Trophoblast cell (in vitro differentiated cells and primary cell): ENCODE measurements at regions not wholly inside any gene's neighbourhood (a gene's known extent, or its start where the extent isn't known, plus 50 kb on each side); places are given as distances from the start of the nearest gene placed in this dataset.
"Not testable (repeated sequence)": the region's sequence is repeated elsewhere in the genome, so short reads cannot be mapped to it uniquely, and the experiment has no call there.

Experiments
- DNase-seq, 2 donors: peaks; one replicate each; pipeline ENCODE4 v3.0.0-alpha.2; 2016
- H2AFZ ChIP-seq: 2 replicates; pipeline ENCODE4 v1.6.1; 2013; ENCODE audit warnings: low read length, moderate library complexity, mild to moderate bottlenecking; ENCODE audit not compliant: insufficient read depth, poor library complexity
- H2AK5ac ChIP-seq: 2 replicates; pipeline ENCODE4 v1.6.1; 2013; ENCODE audit warnings: mild to moderate bottlenecking, low read length
- H2BK120ac ChIP-seq: 2 replicates; pipeline ENCODE4 v1.6.1; 2013; ENCODE audit warnings: low read length, mild to moderate bottlenecking, moderate library complexity; ENCODE audit not compliant: insufficient read depth, poor library complexity
- H2BK12ac ChIP-seq: 2 replicates; pipeline ENCODE4 v1.6.1; 2013; ENCODE audit warnings: mild to moderate bottlenecking, low read length, moderate library complexity
- H2BK5ac ChIP-seq: 2 replicates; pipeline ENCODE4 v1.6.1; 2013; ENCODE audit warnings: low read length, low read depth, moderate library complexity, mild to moderate bottlenecking; ENCODE audit not compliant: poor library complexity
- H3K14ac ChIP-seq: 2 replicates; pipeline ENCODE4 v1.6.1; 2013; ENCODE audit warnings: mild to moderate bottlenecking, low read length
- H3K18ac ChIP-seq: 2 replicates; pipeline ENCODE4 v1.6.1; 2013; ENCODE audit warnings: mild to moderate bottlenecking, low read length
- H3K23ac ChIP-seq: 2 replicates; pipeline ENCODE4 v1.6.1; 2013; ENCODE audit warnings: low read length
- H3K27ac ChIP-seq: 2 replicates; pipeline ENCODE4 v1.5.1; 2013; ENCODE audit warnings: low read depth, mild to moderate bottlenecking, inconsistent platforms, low read length, moderate library complexity
- H3K27me3 ChIP-seq: 2 replicates; pipeline ENCODE4 v1.6.1; 2013; ENCODE audit warnings: inconsistent platforms, mild to moderate bottlenecking, low read length, moderate library complexity; ENCODE audit not compliant: insufficient read depth
- H3K36me3 ChIP-seq, 2 experiments: 1 replicate in 1 of 2; 2 replicates in 1 of 2; pipeline ENCODE4 v1.6.1; 2013; ENCODE audit warnings: low read length in 2 of 2, mild to moderate bottlenecking in 2 of 2, moderate library complexity in 1 of 2; ENCODE audit not compliant: insufficient read depth in 2 of 2, control insufficient read depth in 1 of 2
- H3K4ac ChIP-seq: 2 replicates; pipeline ENCODE4 v1.6.1; 2013; ENCODE audit warnings: low read depth, mild to moderate bottlenecking, low read length, moderate library complexity
- H3K4me1 ChIP-seq, 2 experiments: 1 replicate in 1 of 2; 2 replicates in 1 of 2; pipeline ENCODE4 v1.6.1; 2013; ENCODE audit warnings: low read length in 2 of 2, mild to moderate bottlenecking in 2 of 2, moderate library complexity in 1 of 2; ENCODE audit not compliant: insufficient read depth in 2 of 2, control insufficient read depth in 1 of 2
- H3K4me2 ChIP-seq: 2 replicates; pipeline ENCODE4 v1.6.1; 2013; ENCODE audit warnings: inconsistent platforms, mild to moderate bottlenecking, low read length, moderate library complexity
- H3K4me3 ChIP-seq: 2 replicates; pipeline ENCODE4 v1.5.1; 2013; ENCODE audit warnings: mild to moderate bottlenecking, low read depth, low read length, inconsistent platforms
- H3K79me1 ChIP-seq: one replicate; pipeline ENCODE4 v1.6.1; 2013; ENCODE audit warnings: low read length
- H3K79me2 ChIP-seq: 2 replicates; pipeline ENCODE4 v1.6.1; 2013; ENCODE audit warnings: low read length, mild to moderate bottlenecking; ENCODE audit not compliant: control insufficient read depth, insufficient read depth, poor library complexity
- H3K9ac ChIP-seq: 2 replicates; pipeline ENCODE4 v1.6.1; 2013; ENCODE audit warnings: mild to moderate bottlenecking, low read length
- H3K9me3 ChIP-seq: 2 replicates; pipeline ENCODE4 v1.6.1; 2013; ENCODE audit warnings: low read depth, mild to moderate bottlenecking, control low read depth, inconsistent platforms, low read length; ENCODE audit not compliant: insufficient read depth
- H4K12ac ChIP-seq: 2 replicates; pipeline ENCODE4 v1.6.1; 2013; ENCODE audit warnings: low read depth, mild to moderate bottlenecking, low read length, moderate library complexity
- H4K8ac ChIP-seq: 2 replicates; pipeline ENCODE4 v1.6.1; 2013; ENCODE audit warnings: low read depth, mild to moderate bottlenecking, low read length, moderate library complexity
- H4K91ac ChIP-seq: one replicate; pipeline ENCODE4 v1.6.1; 2013; ENCODE audit warnings: low read depth, mild to moderate bottlenecking, low read length, moderate library complexity
- WGBS: extraction: QIAGEN DNeasy Blood & Tissue Kit; methylation state at CpG from one replicate; pipeline ENCODE4 v1.1.7; 2013; ENCODE audit warnings: missing lambda C conversion rate; ENCODE audit not compliant: insufficient read length, insufficient coverage; ENCODE audit errors: extremely low coverage; 5-methylcytosine and 5-hydroxymethylcytosine counted together

DNA sequence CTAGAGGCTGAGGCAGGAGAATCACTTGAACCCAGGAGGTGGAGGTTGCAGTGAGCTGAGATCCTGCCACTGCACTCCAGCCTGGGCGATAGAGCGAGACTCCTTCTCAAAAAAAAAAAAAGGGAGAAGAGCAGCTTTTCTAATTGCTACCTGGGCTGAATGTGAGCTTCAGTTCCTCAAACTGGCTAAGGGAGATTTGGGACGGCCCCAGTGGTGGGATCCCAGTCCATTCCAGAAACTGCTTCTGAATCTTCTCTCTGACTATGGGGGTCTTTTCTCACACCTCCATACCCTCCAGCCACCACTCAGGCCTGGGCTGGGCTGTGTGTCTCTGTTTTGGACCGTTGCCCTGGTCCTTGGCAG is 63.2 kb upstream of the CCDC167 start:
- not testable (repeated sequence) for H3K4me2 ChIP-seq, H3K14ac ChIP-seq, DNase-seq, H3K9me3 ChIP-seq, H3K79me2 ChIP-seq, H3K27me3 ChIP-seq, H4K8ac ChIP-seq, H3K27ac ChIP-seq, H2BK120ac ChIP-seq, H3K23ac ChIP-seq, H3K4ac ChIP-seq, H2BK5ac ChIP-seq, H2AFZ ChIP-seq, H3K36me3 ChIP-seq, H3K9ac ChIP-seq, H2BK12ac ChIP-seq, H3K18ac ChIP-seq, H2AK5ac ChIP-seq, H3K4me3 ChIP-seq, H4K12ac ChIP-seq, H3K79me1 ChIP-seq, H4K91ac ChIP-seq
- peaks cover 0 to 15% of the 10 kb centered on the region in 2 experiments for H3K4me1 ChIP-seq
- WGBS, result no CpG with 5 or more reads among the region's 4 CpGs

DNA sequence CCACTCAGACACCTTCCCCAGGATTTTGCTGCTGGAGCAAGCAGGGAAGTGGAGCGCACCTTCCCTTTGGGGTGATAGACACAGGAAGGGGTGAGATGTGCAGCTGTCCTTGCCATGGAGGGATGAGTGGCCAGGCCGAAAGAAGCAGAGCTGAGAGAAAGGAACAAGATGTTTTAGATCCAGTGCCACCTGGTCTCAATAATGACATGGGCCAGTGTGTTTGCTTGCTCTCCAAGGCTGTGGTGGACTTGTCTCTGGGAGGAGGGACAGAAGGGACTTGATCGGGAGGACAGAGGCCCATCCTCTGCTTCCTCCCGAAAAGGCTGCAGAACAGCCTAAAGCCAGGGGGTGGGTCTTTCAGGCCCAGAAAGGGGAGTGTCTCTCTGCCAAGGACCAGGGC is 61.7 kb upstream of the CCDC167 start:
- H3K9me3 ChIP-seq, result no peaks in the 10 kb centered on the region
- H3K79me2 ChIP-seq, result no peaks in the 10 kb centered on the region
- no peak overlapping the region for H2AFZ ChIP-seq
- H3K27ac ChIP-seq, result no peak overlapping the region
- H3K27me3 ChIP-seq, result no peaks in the 10 kb centered on the region
- no peak overlapping the region for H3K9ac ChIP-seq
- no peak for DNase-seq
- no peak overlapping the region for H2BK5ac ChIP-seq
- no peak overlapping the region for H3K23ac ChIP-seq
- H3K4me2 ChIP-seq, result no peak overlapping the region
- no peak overlapping the region for H4K91ac ChIP-seq
- no peak overlapping the region for H2BK120ac ChIP-seq
- H2BK12ac ChIP-seq, result no peak overlapping the region
- H3K4ac ChIP-seq, result no peak overlapping the region
- no peak overlapping the region for H3K18ac ChIP-seq
- no peak overlapping the region for H4K8ac ChIP-seq
- no peak overlapping the region for H4K12ac ChIP-seq
- WGBS, result no CpG with 5 or more reads among the region's 4 CpGs
- no peaks in the 10 kb centered on the region for H3K36me3 ChIP-seq
- H3K14ac ChIP-seq, result no peak overlapping the region
- no peak overlapping the region for H2AK5ac ChIP-seq
- peaks cover 7 to 22% of the 10 kb centered on the region in 2 experiments for H3K4me1 ChIP-seq
- no peak overlapping the region for H3K4me3 ChIP-seq
- no peaks in the 10 kb centered on the region for H3K79me1 ChIP-seq

GRCh38 chr6:37560737-37561103 is 61.0 kb upstream of the CCDC167 start:
- H3K18ac ChIP-seq, result no peak overlapping the region
- H4K8ac ChIP-seq, result no peak overlapping the region
- H3K9ac ChIP-seq, result no peak overlapping the region
- no peak overlapping the region for H2AK5ac ChIP-seq
- H3K4me3 ChIP-seq, result no peak overlapping the region
- H2BK12ac ChIP-seq, result no peak overlapping the region
- WGBS, result no CpG with 5 or more reads among the region's 3 CpGs
- DNase-seq, result no peak
- no peaks in the 10 kb centered on the region for H3K36me3 ChIP-seq
- no peaks in the 10 kb centered on the region for H3K79me2 ChIP-seq
- H3K9me3 ChIP-seq, result no peaks in the 10 kb centered on the region
- peaks cover 7 to 20% of the 10 kb centered on the region in 2 experiments for H3K4me1 ChIP-seq
- no peak overlapping the region for H2BK120ac ChIP-seq
- no peak overlapping the region for H4K91ac ChIP-seq
- H3K23ac ChIP-seq, result no peak overlapping the region
- H3K14ac ChIP-seq, result no peak overlapping the region
- no peak overlapping the region for H3K27ac ChIP-seq
- no peaks in the 10 kb centered on the region for H3K79me1 ChIP-seq
- no peak overlapping the region for H3K4me2 ChIP-seq
- H2AFZ ChIP-seq, result no peak overlapping the region
- no peak overlapping the region for H3K4ac ChIP-seq
- no peak overlapping the region for H4K12ac ChIP-seq
- H3K27me3 ChIP-seq, result no peaks in the 10 kb centered on the region
- no peak overlapping the region for H2BK5ac ChIP-seq

GRCh38 chr6:37559501-37559900 is 59.8 kb upstream of the CCDC167 start:
- no peak for DNase-seq
- H3K9me3 ChIP-seq, result no peaks in the 10 kb centered on the region
- H2BK5ac ChIP-seq, result no peak overlapping the region
- no peaks in the 10 kb centered on the region for H3K27me3 ChIP-seq
- H4K8ac ChIP-seq, result no peak overlapping the region
- no peak overlapping the region for H3K9ac ChIP-seq
- H4K91ac ChIP-seq, result no peak overlapping the region
- no peak overlapping the region for H3K23ac ChIP-seq
- no peak overlapping the region for H3K27ac ChIP-seq
- H3K79me2 ChIP-seq, result no peaks in the 10 kb centered on the region
- H3K18ac ChIP-seq, result no peak overlapping the region
- peaks cover 2% of the 10 kb centered on the region for H3K79me1 ChIP-seq
- no peak overlapping the region for H4K12ac ChIP-seq
- no peak overlapping the region for H3K14ac ChIP-seq
- H3K4me1 ChIP-seq, result peaks cover 16 to 21% of the 10 kb centered on the region in 2 experiments
- no CpG with 5 or more reads among the region's 4 CpGs for WGBS
- H2BK120ac ChIP-seq, result no peak overlapping the region
- no peak overlapping the region for H3K4me2 ChIP-seq
- H3K4me3 ChIP-seq, result no peak overlapping the region
- H2AK5ac ChIP-seq, result no peak overlapping the region
- H2BK12ac ChIP-seq, result no peak overlapping the region
- H3K36me3 ChIP-seq, result no peaks in the 10 kb centered on the region
- H2AFZ ChIP-seq, result no peak overlapping the region
- H3K4ac ChIP-seq, result no peak overlapping the region
